ENCODE measurements at regions not wholly inside any gene's neighbourhood (a gene's known extent, or its start where the extent isn't known, plus 50 kb on each side); places are given as distances from the start of the nearest gene placed in this dataset.

GRCh38 chr6:156419594-156419993 is 357.6 kb upstream of the ARID1B start:
- no peak for DNase-seq (ENCODE audit: low read depth in 2 of 3, low spot score in 1 of 3)

GRCh38 chr6:156418253-156418652 is 358.9 kb upstream of the ARID1B start:
- no peak for DNase-seq (ENCODE audit: low read depth in 2 of 3, low spot score in 1 of 3)

DNA sequence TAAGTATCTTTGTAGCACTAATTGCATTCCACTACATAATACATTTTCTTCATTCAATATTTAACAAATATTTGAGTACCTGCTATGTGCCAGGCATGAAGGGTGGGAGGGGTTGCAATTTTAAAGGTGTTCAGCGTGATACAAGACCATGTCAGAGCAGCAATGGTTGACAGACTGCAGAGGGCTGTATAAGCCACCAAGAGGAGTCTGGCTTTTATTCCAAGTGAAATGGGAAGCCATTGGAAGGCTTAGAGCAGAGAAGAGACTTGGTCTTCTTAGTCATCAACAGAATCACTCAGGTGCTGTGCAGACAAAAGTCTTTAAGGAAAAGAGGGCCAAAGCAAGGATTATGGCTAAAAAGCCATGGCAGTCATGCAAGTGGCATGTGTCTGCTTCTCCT is 360.8 kb upstream of the ARID1B start:
- no peak for DNase-seq (ENCODE audit: low read depth in 2 of 3, low spot score in 1 of 3)

- no peak for DNase-seq (ENCODE audit: low read depth in 2 of 3, low spot score in 1 of 3)
Observed at GRCh38 chr6:156413154-156413553, 364.0 kb upstream of the ARID1B start.

- no peak for DNase-seq (ENCODE audit: low read depth in 2 of 3, low spot score in 1 of 3)
Observed at GRCh38 chr6:156410649-156411048, 366.5 kb upstream of the ARID1B start.

DNA sequence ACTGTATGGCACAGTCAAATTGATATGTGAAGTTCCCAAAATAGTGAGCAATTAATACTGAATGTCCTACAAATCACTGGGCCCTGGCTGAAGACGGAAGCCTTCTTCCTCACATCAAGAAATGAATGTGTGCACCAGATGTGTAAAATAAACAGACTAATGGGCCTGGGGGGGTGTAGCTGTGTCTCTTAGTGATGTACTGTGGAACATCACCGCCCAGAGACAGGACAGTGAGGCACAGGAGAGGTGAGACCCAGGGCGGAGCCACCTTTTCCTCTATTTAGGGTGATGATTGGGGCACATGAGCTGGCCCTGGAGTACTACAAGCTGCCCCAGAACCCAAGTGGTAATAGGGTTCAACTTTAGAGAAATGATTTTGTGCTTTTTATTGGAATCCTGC is 368.5 kb upstream of the ARID1B start:
- DNase-seq (ENCODE audit: low read depth in 2 of 3, low spot score in 1 of 3): no peak

- no peak for DNase-seq (ENCODE audit: low read depth in 2 of 3, low spot score in 1 of 3)
Observed at GRCh38 chr6:156407334-156407733, 369.8 kb upstream of the ARID1B start.

- DNase-seq (ENCODE audit: low read depth in 2 of 3, low spot score in 1 of 3): no peak
Observed at GRCh38 chr6:156406688-156407087, 370.5 kb upstream of the ARID1B start.

DNA sequence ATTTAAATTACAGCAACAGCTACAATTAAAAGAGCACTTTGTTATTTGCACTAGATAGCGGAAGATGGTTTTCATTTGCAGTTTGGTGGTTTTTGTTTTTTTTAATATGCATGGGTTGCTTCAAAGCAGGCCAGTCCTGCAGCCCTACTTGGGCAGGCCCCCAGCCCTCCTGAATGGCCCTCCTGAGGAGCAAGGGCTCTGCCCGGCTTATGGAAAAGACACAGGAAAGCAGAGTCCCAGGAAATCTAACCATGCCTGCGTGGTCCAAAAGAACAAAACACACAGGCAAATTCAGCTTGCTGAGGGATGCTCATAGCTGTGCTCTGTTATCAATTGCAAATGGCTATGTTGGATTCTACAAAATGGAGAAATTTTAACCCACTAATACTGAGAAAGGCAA is 371.1 kb upstream of the ARID1B start:
- no peak for DNase-seq (ENCODE audit: low read depth in 2 of 3, low spot score in 1 of 3)

DNA sequence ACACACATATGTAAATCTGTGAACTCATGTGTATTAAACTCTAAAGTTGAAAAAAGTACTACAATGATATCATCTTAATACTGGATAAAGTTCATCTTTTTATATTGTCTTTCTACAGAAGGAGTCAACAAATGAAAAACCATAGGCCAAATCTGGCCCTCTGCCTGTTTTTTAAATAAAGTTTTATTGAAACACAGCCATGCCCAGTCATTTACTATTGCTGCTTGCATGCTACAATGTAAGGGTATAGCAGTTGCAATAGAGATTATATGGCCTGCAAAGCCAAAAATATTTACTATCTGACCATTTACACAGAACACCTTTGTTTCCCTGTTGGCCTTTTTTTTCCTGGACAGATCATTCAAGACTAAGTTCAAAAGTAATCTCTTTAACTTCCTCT is 374.6 kb upstream of the ARID1B start:
- DNase-seq (ENCODE audit: low read depth in 2 of 3, low spot score in 1 of 3): no peak

- DNase-seq (ENCODE audit: low read depth in 2 of 3, low spot score in 1 of 3): no peak
Observed at GRCh38 chr6:156402227-156402626, 375.0 kb upstream of the ARID1B start.

GRCh38 chr6:156400487-156400886 is 376.7 kb upstream of the ARID1B start:
- DNase-seq (ENCODE audit: low read depth in 2 of 3, low spot score in 1 of 3): no peak

DNA sequence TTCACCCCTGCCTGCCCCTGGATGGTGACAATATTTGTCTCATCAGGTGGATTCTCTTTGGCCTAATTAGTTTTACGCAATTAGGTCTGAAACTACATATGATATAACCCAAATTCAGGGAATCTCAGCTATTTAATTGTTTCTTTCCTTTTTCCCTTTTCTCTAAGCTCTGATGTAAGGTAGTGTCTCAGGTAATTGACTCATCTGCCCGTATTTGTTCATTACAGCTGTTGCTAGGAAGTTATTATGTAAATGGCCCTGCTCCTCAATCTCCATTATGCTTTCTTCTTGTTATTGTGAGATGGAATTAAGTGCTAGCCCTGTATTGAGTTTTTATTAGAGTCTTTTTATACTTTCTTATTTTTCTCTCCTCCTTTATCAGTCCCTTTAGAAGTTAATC is 378.2 kb upstream of the ARID1B start:
- DNase-seq (ENCODE audit: low read depth in 2 of 3, low spot score in 1 of 3): no peak

DNA sequence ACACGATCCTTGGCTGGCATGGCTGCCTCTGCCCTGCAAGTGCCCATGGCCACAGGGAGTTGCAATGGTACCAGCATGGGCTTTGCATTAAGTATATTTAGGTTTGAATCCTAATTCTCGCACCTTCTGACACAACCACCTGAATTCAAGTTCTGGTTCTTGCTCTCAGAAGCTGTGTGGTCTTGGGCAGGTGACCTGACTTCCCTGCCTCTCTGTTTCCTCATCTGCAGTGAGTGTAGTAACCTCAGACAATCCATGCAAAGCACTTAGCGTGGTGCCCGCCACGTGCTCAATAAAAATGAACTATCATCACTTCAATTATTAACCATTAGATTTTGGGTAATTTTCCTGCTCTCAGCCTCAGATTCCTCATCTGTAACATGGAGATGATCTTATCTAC is 378.8 kb upstream of the ARID1B start:
- DNase-seq (ENCODE audit: low read depth in 2 of 3, low spot score in 1 of 3): no peak

GRCh38 chr6:156396791-156397418 is 380.3 kb upstream of the ARID1B start:
- DNase-seq (ENCODE audit: low read depth in 2 of 3, low spot score in 1 of 3): peak in 2 of 3 donors; percentile 6 to 10

DNA sequence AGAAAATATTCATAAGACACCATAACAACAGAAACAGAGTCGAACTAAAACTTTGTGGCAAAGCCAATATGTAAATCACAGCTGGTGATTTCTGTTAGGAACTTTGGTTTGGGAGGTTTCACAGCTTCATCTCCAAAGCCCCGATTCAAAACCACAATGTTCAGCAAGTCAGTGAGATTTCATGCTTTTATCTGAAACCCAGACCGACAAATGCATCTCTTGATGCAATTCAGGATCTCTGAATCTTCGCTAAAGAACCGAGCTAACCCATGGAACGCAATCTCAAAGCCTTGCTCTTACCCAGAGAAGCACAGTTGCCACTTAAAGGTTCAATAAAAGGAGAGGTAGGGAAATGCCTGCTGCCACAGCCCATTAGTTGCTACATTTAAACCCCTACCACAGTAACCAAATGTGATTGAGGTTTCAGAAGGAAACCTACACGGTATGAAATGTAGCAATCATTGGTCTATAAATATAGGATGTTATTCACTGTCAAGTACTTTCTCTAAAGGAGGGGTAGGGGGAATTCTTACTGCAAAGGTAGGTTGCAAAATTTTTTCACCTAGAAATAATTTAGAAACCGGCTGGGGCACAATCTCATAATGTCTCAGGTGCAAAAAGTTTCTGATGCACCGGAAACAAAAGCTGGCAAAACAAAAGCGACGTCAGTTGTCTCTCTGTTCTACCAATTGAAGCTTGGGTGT is 381.0 kb upstream of the ARID1B start:
- peak in 1 of 3 donors; percentile 29 for DNase-seq (ENCODE audit: low read depth in 2 of 3, low spot score in 1 of 3)

GRCh38 chr6:156395276-156395675 is 381.9 kb upstream of the ARID1B start:
- DNase-seq (ENCODE audit: low read depth in 2 of 3, low spot score in 1 of 3): peak in 1 of 3 donors; percentile 6

DNA sequence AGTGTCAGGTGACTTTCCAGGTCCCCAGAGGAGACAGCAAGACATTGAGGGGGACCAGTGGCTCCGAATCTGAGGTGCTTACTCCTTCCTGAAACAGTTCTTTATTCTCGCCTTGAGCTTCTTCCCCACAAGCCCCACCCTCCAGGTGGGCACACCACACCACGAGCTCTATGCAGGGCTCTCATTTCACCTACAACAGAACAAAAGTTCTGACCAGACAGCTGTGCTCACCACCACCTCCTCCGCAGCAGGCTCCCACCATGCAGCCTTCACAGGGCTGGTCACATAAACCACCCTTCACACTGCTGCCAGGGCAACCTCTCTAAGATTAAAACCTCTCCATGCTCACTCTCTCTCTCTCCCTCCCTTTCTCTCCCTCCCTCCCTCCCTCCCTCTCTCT is 384.5 kb upstream of the ARID1B start:
- DNase-seq (ENCODE audit: low read depth in 2 of 3, low spot score in 1 of 3): no peak

GRCh38 chr6:156391977-156392376 is 385.2 kb upstream of the ARID1B start:
- DNase-seq (ENCODE audit: low read depth in 2 of 3, low spot score in 1 of 3): no peak

DNA sequence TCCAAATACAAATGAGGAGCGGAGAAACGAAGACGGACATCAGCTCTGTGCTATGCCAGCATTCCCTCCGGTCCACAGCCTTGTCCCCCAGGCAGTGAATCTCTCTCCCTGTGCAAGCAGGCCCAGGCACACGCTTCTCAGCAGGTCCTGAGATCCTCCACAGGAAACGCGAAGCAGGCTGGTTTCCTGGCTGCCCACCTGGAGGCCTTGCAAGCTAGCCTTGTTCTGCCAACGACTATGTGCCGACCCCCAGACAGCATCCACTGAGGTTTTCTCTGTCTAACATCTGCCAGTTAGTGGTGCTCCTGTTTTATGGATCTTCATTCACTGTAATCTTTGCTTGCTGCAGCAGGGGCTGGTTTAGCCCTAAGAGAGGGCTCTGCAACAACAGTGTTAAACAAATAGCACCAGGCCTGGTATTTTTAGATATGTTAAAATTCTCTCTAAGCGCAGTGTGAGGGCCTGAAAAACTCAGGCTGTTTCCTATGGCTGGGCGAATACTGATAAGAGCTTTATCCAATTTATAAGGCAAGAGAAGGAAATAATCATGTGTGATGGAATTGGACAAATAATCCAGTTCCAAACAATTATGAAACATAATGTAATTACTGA is 386.0 kb upstream of the ARID1B start:
- DNase-seq (ENCODE audit: low read depth in 2 of 3, low spot score in 1 of 3): no peak

- no peak for DNase-seq (ENCODE audit: low read depth in 2 of 3, low spot score in 1 of 3)
Observed at GRCh38 chr6:156390621-156391020, 386.6 kb upstream of the ARID1B start.

GRCh38 chr6:156389296-156389695 is 387.9 kb upstream of the ARID1B start:
- no peak for DNase-seq (ENCODE audit: low read depth in 2 of 3, low spot score in 1 of 3)

GRCh38 chr6:156387472-156387871 is 389.7 kb upstream of the ARID1B start:
- DNase-seq (ENCODE audit: low read depth in 2 of 3, low spot score in 1 of 3): no peak

All from stimulated activated CD4-positive, alpha-beta T cell treated with anti-CD3 and anti-CD28 coated beads, Interleukin-12 subunit alpha, Interleukin-12 subunit beta, amount 100 ng/mL, for 48 hours (primary cell).